M059J (cell line): ENCODE measurements at regions not wholly inside any gene's neighbourhood (a gene's known extent, or its start where the extent isn't known, plus 50 kb on each side); places are given as distances from the start of the nearest gene placed in this dataset.

Experiments
- DNase-seq: peaks from one replicate; pipeline ENCODE4 v3.0.0-alpha.2; 2012; ENCODE audit warnings: low read depth

DNA sequence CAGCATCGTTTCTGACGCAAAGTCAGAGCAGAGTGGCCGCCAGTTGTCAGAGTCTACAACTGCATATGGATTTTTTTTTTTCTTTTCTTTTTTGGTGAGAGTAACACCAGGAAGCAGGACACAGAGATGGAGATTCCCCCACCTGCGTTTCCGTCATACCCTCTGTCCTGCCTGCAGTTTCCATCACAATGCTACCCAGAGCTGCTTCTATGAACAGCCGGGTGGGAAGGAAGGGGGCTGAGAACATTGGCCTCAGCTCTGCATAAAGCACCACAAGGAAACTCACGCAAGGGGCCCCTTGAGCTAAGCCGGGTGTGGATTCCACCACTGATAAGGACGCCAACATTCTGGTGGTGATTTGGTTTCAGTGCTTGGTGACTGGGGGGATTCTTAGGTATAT, 183.5 kb upstream of the AFDN start:
- DNase-seq = no peak

DNA sequence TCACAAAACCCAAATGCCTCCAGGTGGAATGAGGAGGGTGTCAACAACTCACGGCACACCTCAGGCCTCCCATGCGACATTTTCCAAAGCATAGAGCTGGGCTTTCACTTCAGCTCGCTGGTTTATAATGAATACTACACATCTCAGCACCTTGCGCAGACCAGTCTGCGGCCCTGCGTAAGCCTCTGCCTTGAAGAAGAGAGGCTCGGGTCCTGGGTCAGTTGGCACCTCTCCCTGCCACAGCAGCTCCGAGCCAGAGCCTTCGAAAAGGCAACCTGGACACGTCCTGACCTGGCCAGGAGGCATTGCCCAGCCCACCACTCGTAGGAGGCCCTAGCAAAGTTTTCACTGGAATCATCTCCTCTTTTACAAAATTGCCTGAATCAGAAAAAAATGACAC, 183.0 kb upstream of the AFDN start:
- DNase-seq = no peak

DNA sequence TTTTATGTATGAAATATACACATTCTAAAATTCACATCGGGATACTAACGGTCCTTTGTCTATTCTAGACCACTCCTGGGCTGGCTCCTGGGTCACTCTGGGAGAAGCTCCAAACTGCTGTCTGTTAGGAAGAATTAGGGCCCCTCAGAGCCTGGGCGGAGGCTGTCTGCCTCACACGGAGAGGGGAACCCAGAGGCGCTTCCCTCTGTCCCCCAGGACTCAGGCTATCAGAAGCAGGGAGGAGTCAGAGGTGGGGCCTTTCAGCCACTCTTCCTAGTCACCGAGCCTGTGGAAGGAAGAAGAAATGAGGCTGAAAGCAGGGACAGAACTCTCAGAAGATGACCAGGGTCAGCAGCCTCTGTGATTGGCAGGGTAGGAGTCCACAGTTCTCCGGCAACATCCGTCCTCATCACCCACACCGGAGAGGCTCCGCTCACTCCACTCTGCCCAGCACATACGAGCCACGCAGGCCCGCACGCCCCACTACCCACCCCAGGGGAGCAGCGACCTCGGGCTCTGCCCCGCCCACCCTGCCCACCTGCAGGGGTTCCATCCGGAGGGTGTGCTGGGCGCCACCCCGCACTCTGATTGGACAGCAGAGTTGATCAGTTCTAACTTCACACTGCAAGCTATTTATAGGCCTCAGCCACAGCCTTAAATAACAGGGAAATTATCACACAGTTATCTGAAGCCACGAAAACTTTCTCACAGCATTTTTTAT, 182.1 kb upstream of the AFDN start:
- DNase-seq = no peak

DNA sequence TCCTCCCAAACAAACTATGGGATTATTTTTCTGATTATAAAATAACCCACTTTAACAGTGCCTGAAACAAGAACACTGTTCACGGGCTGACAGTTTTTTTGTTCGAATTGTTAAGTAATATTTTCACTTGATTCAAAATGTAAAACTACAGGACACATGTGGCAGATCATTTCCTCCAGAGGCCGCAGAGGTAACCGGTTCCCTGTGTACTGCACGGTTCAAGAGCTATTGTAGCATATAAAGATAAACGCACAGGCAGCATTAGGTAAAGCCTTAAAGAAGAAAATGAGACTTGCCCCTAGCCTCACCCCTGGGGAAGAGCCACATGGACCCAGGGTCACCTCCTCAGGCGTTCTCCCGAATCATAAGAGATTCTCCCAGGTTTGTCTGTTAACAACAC, 181.3 kb upstream of the AFDN start:
- DNase-seq = no peak

DNA sequence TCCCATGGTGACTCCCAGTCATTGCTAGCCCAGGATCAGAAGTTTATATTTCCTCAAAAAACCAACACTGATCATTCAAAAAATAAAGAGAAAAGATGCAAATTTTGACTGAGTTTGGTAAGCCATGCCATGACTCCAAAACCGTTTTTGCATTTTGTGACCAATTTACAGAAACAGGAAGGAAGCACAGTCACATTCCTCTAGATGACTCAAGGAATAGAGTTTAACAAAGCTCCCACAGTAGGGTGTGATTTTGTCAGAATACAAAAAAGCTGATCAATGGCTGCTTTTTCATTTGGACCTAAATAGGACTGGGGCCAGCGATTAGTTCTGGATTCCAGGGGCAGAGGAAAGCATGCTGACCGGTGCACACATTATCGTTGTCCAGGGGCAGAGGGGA, 179.4 kb upstream of the AFDN start:
- DNase-seq = no peak

DNA sequence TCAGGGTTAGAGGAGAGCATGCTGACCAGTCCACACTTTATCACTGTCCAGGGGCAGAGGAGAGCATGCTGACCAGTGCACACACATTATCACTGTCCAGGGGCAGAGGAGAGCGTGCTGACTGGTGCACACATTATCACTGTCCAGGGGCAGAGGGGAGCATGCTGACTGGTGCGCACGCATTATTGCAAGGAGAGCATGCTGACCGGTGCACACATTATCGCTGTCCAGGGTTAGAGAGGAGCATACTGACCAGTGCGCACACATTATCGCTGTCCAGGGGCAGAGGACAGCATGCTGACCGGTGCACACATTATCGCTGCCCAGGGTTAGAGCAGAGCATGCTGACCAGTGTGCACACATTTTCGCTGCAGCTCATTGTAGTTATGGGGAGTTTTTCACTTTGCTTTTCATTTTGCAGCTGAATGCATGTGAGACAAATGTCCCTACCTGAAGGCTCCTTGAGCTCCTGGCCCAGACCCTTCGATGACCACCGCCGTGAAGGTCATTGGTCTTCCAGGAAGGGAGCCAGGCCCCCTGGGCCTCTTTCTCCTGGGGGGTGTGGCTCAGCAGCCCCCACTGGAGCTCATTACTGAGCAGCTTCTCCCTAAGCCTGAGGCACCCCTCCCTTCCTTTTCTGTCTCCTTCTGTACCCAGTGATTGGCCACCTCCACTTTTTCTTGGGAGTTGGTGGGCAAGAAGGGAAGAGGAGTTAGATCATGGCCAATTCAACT, 178.8 kb upstream of the AFDN start:
- no peak for DNase-seq

DNA sequence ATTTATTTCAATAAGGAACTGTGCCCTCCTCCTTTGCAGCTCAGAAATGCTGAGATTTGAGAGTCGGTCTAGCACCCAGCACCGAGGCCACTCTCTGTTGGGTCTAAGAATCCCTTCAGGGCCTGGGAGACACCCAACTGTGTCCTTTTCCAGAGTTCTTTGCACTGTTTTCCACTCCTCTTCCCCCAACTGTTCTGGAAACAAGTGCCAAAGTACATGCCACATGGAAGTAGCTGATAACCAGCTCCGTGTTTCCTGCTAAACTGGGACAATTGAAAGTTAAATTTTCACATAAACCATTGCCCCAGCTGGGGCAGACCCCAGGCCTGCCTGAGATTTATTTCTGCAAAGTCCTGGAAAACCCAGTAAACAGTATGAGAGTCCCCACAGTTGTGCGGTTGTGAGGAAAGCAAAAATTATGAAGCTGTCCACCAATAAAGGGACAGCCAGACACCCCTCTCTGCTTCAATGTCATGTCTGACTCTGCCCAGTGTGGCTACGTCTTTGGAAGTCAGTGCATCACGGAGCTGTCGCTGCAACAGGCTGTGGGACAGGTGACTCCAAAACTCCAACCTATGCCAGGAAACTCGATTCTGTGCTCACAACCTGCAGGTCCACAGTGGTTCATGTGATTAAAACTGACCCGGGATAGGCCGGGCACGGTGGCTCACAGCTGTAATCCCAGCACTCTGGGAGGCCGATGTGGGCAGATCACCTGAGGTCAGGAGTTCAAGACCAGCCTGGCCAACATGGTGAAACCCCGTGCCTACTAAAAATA, 178.0 kb upstream of the AFDN start:
- no peak for DNase-seq

DNA sequence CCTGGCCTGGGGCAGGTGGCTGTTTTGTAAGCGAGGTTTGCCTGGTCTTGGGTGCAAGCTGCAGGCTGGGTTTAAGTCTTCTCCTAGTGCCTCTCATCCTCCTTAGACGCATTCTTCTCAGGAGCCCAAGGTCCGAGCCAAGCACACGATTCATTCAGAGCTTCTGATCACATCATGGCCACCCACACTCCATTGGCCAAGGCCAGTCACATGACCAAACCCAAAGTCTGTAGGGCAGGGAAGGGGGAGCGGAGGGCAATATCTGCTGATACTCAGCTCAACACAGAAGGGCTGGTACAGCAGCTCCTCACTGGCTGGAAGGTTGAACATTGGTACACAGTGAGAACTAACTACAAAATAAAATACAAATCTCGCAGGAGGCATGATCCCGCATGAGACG, 177.2 kb upstream of the AFDN start:
- DNase-seq = no peak

DNA sequence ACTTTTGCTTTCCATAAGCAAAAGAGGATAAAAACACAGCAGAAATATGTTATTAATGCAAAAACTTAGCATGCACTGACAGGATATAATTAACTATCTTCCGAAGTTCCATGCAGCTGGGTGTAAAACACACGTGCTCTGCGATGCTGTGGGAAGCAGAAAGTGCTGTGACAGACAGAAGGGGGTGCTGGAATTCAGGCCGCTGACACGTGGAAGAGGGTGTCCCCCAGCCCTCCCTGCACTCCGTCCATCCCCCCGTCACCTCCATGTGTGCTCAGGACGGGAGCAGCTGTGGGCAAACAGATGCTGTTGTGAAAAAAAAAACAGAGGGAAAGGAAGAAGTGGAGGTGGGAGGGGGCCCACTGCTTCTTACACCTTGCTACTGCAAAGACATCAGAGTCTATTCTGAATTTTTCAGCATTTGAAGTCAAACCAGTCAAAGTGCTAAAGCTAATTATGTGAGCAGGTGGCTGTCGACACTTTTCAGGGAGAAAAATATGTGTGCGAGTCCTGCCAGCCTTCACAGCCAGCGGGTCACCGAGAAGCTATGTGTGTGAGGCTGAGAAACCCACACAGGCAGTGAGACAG, 175.9 kb upstream of the AFDN start:
- DNase-seq = no peak

DNA sequence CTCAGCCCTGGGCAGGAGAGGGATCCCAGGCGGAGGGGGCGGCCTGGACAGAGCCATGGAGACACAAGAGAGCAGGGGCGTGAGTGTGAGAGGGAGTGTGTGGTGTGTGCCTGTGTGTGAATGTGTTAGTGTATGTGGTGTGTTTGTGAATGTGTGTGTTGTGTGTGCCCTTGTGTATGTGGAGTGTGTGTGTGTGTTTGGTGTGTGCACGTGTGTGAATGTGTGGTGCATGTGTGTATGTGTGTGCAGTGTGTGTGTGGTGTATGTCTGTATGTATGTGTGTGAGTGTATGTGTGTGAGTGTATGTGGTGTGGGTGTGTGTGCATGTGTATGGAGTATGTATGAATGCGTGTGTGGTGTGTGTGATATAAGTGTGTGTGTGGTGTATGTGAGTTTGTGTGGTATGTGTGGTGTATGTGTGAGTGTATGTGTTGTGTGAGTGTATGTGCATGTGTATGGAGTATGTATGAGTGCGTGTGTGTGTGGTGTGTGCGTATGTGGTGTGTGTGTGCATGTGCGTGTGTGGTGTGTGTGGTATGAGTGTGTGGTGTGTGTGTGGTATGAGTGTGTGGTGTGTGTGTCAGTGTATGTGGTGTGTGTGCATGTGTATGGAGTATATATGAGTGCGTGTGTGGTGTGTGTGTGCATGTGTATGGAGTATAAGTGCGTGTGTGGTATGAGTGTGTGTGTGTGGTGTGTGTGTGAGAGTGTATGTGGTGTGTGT, 175.2 kb upstream of the AFDN start:
- DNase-seq = no peak

DNA sequence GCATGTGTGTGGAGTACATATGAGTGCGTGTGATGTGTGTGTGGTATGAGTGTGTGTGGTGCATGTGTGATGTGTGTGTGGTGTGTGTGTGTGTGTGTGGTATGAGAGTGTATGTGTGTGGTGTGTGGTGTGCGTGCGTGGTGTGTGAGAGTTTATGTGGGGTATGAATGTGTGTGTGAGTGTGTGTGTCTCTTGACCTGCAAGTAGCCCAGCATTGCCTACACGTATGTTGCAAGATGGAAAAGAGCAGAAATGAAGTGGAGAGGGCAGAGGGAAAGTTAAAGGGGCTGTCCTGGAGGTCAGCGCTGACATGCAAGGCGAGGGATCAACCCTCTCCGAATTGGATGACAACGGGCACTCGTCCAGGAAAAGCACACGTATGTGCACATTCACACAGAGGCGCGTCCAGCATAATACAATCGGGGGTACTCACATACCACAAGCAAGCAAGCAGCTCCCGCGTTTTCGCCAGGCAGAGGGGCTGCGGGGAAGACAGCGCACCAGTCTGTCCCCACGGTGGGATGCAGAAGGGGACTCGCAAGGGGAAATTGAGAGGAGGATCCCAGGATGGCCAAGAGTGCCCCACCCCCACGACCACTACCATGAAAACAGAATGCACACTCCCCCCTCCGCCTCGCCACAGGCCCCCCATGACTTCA, 174.5 kb upstream of the AFDN start:
- no peak for DNase-seq

DNA sequence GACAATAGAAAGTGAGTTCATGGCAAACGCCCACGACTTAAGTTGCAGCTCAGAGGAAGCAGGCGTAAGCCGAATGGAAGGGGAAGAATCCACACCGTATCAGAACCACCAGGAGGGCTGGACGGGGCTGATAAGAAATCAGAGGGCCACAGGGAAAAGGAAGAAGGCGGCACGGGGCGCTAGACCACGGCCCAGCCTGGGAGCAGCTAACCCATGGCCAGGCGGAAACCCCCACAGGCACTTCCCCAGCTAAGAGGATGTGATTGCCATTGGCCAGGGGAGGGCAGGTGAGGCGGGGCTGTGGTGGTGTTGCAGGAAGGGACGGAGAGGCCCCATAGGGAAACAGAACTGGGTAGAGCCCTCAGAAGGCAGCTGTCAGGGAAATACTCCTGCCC, 174.0 kb upstream of the AFDN start:
- DNase-seq = no peak

DNA sequence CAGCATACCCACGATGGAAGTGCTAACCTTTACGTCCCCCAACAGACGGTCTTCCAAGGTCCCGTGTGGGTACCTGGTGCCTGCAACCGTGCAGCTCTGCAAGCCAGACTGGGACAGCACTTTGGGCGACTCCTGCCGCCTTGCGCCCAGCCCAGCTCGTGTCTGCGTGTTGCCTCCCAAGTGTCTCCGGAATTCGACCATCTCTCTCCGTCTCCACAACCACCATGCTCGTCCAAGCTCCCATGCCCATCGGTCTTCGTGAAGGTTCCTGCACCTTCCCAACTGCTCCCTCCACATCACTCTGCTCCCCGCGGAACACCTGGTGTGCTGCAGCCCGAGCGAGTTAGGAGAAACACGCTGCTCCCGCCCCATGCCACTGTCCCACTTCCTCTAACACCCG, 173.2 kb upstream of the AFDN start:
- no peak for DNase-seq

DNA sequence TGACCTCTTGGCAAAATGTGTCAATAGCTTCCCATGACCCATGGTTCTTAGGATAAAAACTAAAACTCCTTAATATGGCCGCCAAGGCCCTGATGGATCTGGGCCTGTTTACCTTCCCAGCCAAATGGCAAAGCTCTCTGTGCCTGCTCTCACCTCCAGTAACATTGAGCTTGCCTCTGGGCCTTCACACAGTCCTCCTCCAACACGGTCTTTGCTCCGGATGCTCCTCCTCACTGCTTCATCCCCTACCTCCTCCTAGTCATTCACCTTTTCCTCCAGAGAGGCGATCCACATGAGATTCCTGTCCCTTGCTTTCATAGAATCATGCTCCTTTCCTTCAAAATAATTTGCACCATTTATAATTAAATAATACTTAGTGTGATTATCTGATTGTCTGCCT, 172.3 kb upstream of the AFDN start:
- no peak for DNase-seq

DNA sequence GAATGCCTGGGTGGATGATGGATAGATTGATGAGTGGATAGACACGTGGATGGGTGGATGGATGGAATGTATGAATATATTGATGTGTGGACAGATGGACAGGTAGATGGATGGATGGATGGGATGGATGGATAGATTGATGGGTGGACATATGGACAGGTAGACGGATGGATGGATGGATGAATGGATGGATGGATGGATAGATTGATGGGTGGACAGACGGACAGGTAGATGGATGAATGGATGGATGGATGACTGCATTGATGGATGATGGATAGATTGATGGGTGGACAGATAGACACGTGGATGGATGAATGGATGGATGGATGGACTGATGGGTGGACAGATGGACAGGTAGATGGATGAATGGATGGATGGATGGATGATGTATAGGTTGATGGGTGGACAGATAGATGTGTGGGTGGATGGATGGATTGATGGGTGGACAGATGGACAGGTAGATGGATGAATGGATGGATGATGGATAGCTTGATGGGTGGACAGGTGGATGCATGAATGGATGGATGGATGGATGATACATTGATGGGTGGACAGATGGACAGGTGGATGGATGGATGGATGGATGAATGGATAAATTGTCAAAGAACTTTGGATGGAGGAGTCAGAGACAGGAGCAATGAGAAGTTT, 171.4 kb upstream of the AFDN start:
- DNase-seq = no peak

DNA sequence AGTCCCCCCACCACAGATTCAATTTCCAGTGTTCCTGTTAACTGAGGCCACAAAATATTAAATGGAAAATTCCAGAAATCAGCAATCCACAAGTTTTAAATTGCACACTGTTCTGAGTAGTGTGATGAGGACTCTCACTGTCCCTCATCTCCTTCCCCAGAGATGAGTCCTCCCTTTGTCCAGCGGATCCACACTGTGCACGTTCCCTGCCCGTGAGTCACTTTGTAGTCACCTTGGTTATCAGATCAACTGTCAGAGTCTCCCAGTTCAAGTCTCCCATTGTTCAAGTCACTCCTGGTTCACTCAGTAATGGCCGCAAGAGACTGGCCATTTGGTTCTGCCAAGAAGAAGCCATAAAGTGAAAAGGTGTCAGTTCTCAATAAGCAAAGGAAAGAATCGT, 168.6 kb upstream of the AFDN start:
- DNase-seq = peak; percentile 14

DNA sequence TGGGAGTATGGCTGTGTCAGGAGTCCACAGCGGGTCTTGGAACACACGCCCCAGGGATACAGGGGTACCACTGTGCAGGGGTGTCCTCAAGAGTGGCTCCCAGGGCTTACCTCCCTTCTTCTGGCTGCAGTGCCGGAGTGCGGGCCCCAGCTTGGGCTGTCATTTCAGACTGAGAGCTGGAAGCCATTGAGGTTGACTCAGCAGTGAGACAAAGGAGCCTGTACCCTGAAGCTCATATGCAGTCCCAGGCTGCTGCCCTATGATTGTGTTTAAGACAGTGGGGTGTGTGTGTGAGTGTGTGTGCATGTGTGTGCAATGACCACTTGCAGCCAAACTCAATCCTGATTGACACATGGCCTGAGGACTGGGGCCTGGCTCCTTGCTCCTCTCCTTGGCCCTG, 167.7 kb upstream of the AFDN start:
- no peak for DNase-seq

DNA sequence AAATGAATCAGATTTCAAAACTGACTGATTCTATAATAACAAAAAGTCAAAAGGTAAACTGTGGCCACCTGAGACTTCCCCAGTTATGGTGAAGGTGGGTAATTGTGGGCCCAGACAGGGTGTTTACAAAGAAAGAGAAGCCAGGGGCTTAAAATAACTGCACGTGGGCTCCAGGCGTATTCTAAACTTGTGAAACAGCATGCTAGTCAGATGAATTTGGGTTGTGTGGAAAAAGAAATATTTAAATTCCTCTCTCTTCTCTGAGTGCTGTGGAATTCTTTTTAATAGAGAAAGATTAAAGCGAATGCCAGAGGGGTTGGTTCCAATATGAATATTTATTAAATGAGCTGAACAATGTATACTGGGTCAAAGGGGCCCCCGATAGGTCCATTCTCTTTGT, 166.3 kb upstream of the AFDN start:
- DNase-seq = no peak

DNA sequence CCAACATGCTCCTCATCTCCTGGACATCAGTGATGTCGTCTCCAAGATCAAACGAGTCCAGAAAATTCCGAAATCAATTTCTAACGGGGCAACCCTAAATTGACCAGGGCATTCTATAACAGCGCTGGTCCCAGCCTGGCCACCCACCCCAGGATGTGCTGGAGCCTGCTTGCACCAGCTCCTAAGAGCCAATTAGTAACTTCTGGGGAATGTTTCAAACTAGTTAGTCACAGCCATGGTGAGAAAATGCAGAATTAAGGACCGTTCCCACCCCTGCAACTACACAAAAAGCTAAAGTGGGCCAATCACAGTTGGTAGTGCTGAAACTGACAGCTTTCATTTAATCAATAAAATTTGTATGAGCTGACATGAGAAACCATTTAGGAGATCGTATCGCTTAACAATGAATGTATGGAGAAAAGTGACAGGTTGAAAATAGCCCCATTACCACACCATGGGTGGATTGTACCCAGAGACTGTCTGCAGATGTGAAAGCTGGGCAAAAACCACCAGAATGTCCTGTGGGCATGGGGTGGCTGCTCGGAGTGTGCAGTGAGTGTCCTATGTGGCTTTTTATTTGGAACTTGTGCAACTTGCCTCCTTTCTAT, 165.7 kb upstream of the AFDN start:
- no peak for DNase-seq

DNA sequence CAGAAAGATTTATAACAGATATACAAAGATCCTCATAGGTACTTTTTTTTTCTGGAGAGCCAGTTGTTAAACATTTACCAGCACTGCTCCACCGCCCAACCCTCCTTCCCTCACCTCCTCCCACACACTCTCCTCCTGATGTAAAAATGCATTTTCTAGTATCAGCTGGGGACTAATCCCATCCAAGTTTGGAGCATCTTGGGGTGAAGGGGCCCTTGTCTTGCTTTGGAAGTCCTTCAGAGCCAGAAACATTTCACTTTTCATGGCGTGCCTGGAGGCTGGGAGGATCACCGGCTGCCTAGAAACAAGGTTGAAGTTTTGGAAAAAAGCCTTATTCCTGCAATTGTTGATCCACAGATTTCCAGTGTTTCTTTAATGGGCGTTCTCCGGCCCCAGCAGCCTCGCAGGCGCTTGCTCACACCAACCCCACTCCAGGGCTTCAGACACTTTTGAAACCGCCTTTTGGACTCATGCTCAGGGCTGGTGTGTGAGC, 165.1 kb upstream of the AFDN start:
- DNase-seq = no peak
